Stimulated activated CD4-positive, alpha-beta T cell treated with anti-CD3 and anti-CD28 coated beads, Interleukin-15, amount 100 ng/mL, for 1 hour (primary cell): ENCODE measurements at regions not wholly inside any gene's neighbourhood (a gene's known extent, or its start where the extent isn't known, plus 50 kb on each side); places are given as distances from the start of the nearest gene placed in this dataset.
"Not testable (repeated sequence)": the region's sequence is repeated elsewhere in the genome, so short reads cannot be mapped to it uniquely, and the experiment has no call there.

Source experiments
- DNase-seq, 2 donors: peaks; one replicate each; pipeline ENCODE4 v3.0.0-alpha.2; 2020; ENCODE audit warnings: low read depth in 1 of 2, low spot score in 1 of 2

GRCh38 chr12:61220337-61220736, 1039.9 kb upstream of the USP15 start:
- no peak for DNase-seq

GRCh38 chr12:61232040-61232439, 1028.2 kb upstream of the USP15 start:
- DNase-seq, result no peak

GRCh38 chr12:61250303-61250702, 1009.9 kb upstream of the USP15 start:
- no peak for DNase-seq

GRCh38 chr12:61251076-61251475, 1009.1 kb upstream of the USP15 start:
- DNase-seq, result no peak

GRCh38 chr12:61254225-61254624, 1006.0 kb upstream of the USP15 start:
- DNase-seq, result no peak

- not testable (repeated sequence) for DNase-seq
Measured at GRCh38 chr12:61264294-61264693, 995.9 kb upstream of the USP15 start.

GRCh38 chr12:61267474-61267873, 992.7 kb upstream of the USP15 start:
- DNase-seq, result no peak

- DNase-seq, result no peak
Measured at GRCh38 chr12:61272441-61272840, 987.8 kb upstream of the USP15 start.

GRCh38 chr12:61282790-61283575, 977.2 kb upstream of the USP15 start:
- no peak for DNase-seq

GRCh38 chr12:61290473-61290872, 969.7 kb upstream of the USP15 start:
- no peak for DNase-seq

GRCh38 chr12:61291647-61292046, 968.6 kb upstream of the USP15 start:
- DNase-seq, result no peak

- not testable (repeated sequence) for DNase-seq
Measured at GRCh38 chr12:61294011-61294410, 966.2 kb upstream of the USP15 start.

- no peak for DNase-seq
Measured at GRCh38 chr12:61301817-61302216, 958.4 kb upstream of the USP15 start.

GRCh38 chr12:61302282-61302681, 957.9 kb upstream of the USP15 start:
- DNase-seq, result no peak

GRCh38 chr12:61308220-61308619, 952.0 kb upstream of the USP15 start:
- DNase-seq, result no peak

GRCh38 chr12:61311413-61311812, 948.8 kb upstream of the USP15 start:
- no peak for DNase-seq

- DNase-seq, result no peak
Measured at GRCh38 chr12:61348871-61349270, 911.3 kb upstream of the USP15 start.

- DNase-seq, result no peak
Measured at GRCh38 chr12:61355105-61355504, 905.1 kb upstream of the USP15 start.

GRCh38 chr12:61356485-61356884, 903.7 kb upstream of the USP15 start:
- no peak for DNase-seq

- no peak for DNase-seq
Measured at GRCh38 chr12:61357496-61357895, 902.7 kb upstream of the USP15 start.

- no peak for DNase-seq
Measured at GRCh38 chr12:61362037-61362436, 898.2 kb upstream of the USP15 start.

- DNase-seq, result no peak
Measured at GRCh38 chr12:61365001-61365400, 895.2 kb upstream of the USP15 start.

GRCh38 chr12:61367281-61367785, 892.9 kb upstream of the USP15 start:
- no peak for DNase-seq
